ENCODE measurements at regions not wholly inside any gene's neighbourhood (a gene's known extent, or its start where the extent isn't known, plus 50 kb on each side); places are given as distances from the start of the nearest gene placed in this dataset.

GRCh38 chr2:122486086-122486485, 730.6 kb downstream of the TSN start:
- no peak for DNase-seq (ENCODE audit: low read depth, low spot score)
- no peak for TF ChIP-seq CTCF (IDR thresholded peaks at IDR 0.05; ENCODE audit: low read depth, low read length)
- Histone ChIP-seq H3K9me3 (ENCODE audit: control insufficient read depth, insufficient read depth, low read length) (no peaks in the 10 kb centered on the region), H3K27ac (ENCODE audit: low read depth, low read length) (no peak overlapping the region), H3K4me3 (ENCODE audit: low read depth, low read length) (no peak overlapping the region), H3K27me3 (ENCODE audit: control insufficient read depth, insufficient read depth, low read length) (no peaks in the 10 kb centered on the region)
- CTCF ChIA-PET, result no interaction called here
- POLR2A ChIA-PET, result no interaction called here

GRCh38 chr2:122486705-122487415, 731.4 kb downstream of the TSN start:
- POLR2A ChIA-PET, result no interaction called here
- Histone ChIP-seq H3K27me3 (ENCODE audit: control insufficient read depth, insufficient read depth, low read length) (no peaks in the 10 kb centered on the region), H3K27ac (ENCODE audit: low read depth, low read length) (no peak overlapping the region), H3K4me3 (ENCODE audit: low read depth, low read length) (no peak overlapping the region), H3K9me3 (ENCODE audit: control insufficient read depth, insufficient read depth, low read length) (no peaks in the 10 kb centered on the region)
- no peak for TF ChIP-seq CTCF (IDR thresholded peaks at IDR 0.05; ENCODE audit: low read depth, low read length)
- CTCF ChIA-PET, result no interaction called here
- DNase-seq (ENCODE audit: low read depth, low spot score), result no peak

- Histone ChIP-seq H3K4me3 (ENCODE audit: low read depth, low read length) (no peak overlapping the region), H3K27me3 (ENCODE audit: control insufficient read depth, insufficient read depth, low read length) (no peaks in the 10 kb centered on the region), H3K9me3 (ENCODE audit: control insufficient read depth, insufficient read depth, low read length) (no peaks in the 10 kb centered on the region), H3K27ac (ENCODE audit: low read depth, low read length) (no peak overlapping the region)
- ChIA-PET CTCF (no interaction called here), POLR2A (no interaction called here)
- DNase-seq (ENCODE audit: low read depth, low spot score), result no peak
- no peak for TF ChIP-seq CTCF (IDR thresholded peaks at IDR 0.05; ENCODE audit: low read depth, low read length)
Observed at GRCh38 chr2:122491011-122491410, 735.6 kb downstream of the TSN start.

GRCh38 chr2:122500316-122501105, 745.1 kb downstream of the TSN start:
- POLR2A ChIA-PET, result no interaction called here
- TF ChIP-seq CTCF (IDR thresholded peaks at IDR 0.05; ENCODE audit: low read depth, low read length), result no peak
- H3K4me3 ChIP-seq (ENCODE audit: low read depth, low read length), result no peak overlapping the region
- DNase-seq (ENCODE audit: low read depth, low spot score), result no peak
- H3K27ac ChIP-seq (ENCODE audit: low read depth, low read length), result no peak overlapping the region
- CTCF ChIA-PET, result no interaction called here
- H3K27me3 ChIP-seq (ENCODE audit: control insufficient read depth, insufficient read depth, low read length), result no peaks in the 10 kb centered on the region
- no peaks in the 10 kb centered on the region; the same call in 1 of the 2 replicates for H3K9me3 ChIP-seq (ENCODE audit: control insufficient read depth, insufficient read depth, low read length)

- no peak for DNase-seq (ENCODE audit: low read depth, low spot score)
- Histone ChIP-seq H3K27me3 (ENCODE audit: control insufficient read depth, insufficient read depth, low read length) (no peaks in the 10 kb centered on the region), H3K27ac (ENCODE audit: low read depth, low read length) (no peak overlapping the region), H3K4me3 (ENCODE audit: low read depth, low read length) (no peak overlapping the region), H3K9me3 (ENCODE audit: control insufficient read depth, insufficient read depth, low read length) (no peaks in the 10 kb centered on the region; the same call in 1 of the 2 replicates)
- ChIA-PET POLR2A (no interaction called here), CTCF (no interaction called here)
- no peak for TF ChIP-seq CTCF (IDR thresholded peaks at IDR 0.05; ENCODE audit: low read depth, low read length)
Observed at GRCh38 chr2:122506620-122507019, 751.2 kb downstream of the TSN start.
